H9 (cell line): ENCODE measurements at regions not wholly inside any gene's neighbourhood (a gene's known extent, or its start where the extent isn't known, plus 50 kb on each side); places are given as distances from the start of the nearest gene placed in this dataset.

Experiments used
- DNase-seq: peaks from one replicate; pipeline ENCODE4 v3.0.0-alpha.2; 2017
- H2AFZ ChIP-seq: one replicate; pipeline ENCODE4 v1.6.1; 2013; ENCODE audit warnings: mild to moderate bottlenecking, low read length, control low read depth, moderate library complexity
- H2AK5ac ChIP-seq: 2 replicates; pipeline ENCODE4 v1.6.1; 2013; ENCODE audit warnings: low read length, control low read depth, mixed read lengths; ENCODE audit not compliant: insufficient read length
- H2BK120ac ChIP-seq: one replicate; pipeline ENCODE4 v1.6.1; 2013; ENCODE audit warnings: low read depth, mild to moderate bottlenecking, low read length, control low read depth, inconsistent platforms; ENCODE audit not compliant: poor library complexity, severe bottlenecking
- H2BK12ac ChIP-seq: 2 replicates; pipeline ENCODE4 v1.6.1; 2013; ENCODE audit warnings: low read length, control low read depth, mixed read lengths, low read depth; ENCODE audit not compliant: insufficient read length
- H2BK15ac ChIP-seq: 2 replicates; pipeline ENCODE4 v1.6.1; 2013; ENCODE audit warnings: low read depth, low read length, control low read depth
- H2BK20ac ChIP-seq: one replicate; pipeline ENCODE4 v1.6.1; 2013; ENCODE audit warnings: low read depth, mild to moderate bottlenecking, low read length, control low read depth, inconsistent platforms; ENCODE audit not compliant: poor library complexity, severe bottlenecking
- H2BK5ac ChIP-seq: 2 replicates; pipeline ENCODE4 v1.6.1; 2013; ENCODE audit warnings: low read length, control low read depth, mixed read lengths; ENCODE audit not compliant: insufficient read length
- H3K14ac ChIP-seq: 2 replicates; pipeline ENCODE4 v1.6.1; 2013; ENCODE audit warnings: low read length, control low read depth; ENCODE audit not compliant: insufficient read depth
- H3K18ac ChIP-seq: 2 replicates; pipeline ENCODE4 v1.6.1; 2013; ENCODE audit warnings: low read depth, mild to moderate bottlenecking, mixed read lengths, low read length, control low read depth; ENCODE audit not compliant: insufficient read length
- H3K23ac ChIP-seq: 2 replicates; pipeline ENCODE4 v1.6.1; 2013; ENCODE audit warnings: low read length, control low read depth, mixed read lengths, low read depth; ENCODE audit not compliant: insufficient read length
- H3K23me2 ChIP-seq: 2 replicates; pipeline ENCODE4 v1.6.1; 2013; ENCODE audit warnings: low read depth, mild to moderate bottlenecking, mixed read lengths, low read length, control low read depth; ENCODE audit not compliant: insufficient read length, poor library complexity, severe bottlenecking
- H3K27ac ChIP-seq: 2 replicates; pipeline ENCODE4 v1.5.1; 2013; ENCODE audit warnings: low read length, control low read depth, mixed read lengths, low read depth; ENCODE audit not compliant: insufficient read length
- H3K27me3 ChIP-seq: 2 replicates; pipeline ENCODE4 v1.6.1; 2013; ENCODE audit warnings: low read length, control low read depth, inconsistent platforms; ENCODE audit not compliant: insufficient read depth
- H3K4ac ChIP-seq: 2 replicates; pipeline ENCODE4 v1.6.1; 2013; ENCODE audit warnings: low read depth, mild to moderate bottlenecking, control low read depth, inconsistent platforms, low read length, moderate library complexity
- H3K4me1 ChIP-seq: 2 replicates; pipeline ENCODE4 v1.6.1; 2013; ENCODE audit warnings: low read length, control low read depth, inconsistent platforms; ENCODE audit not compliant: insufficient read depth
- H3K4me2 ChIP-seq: 2 replicates; pipeline ENCODE4 v1.6.1; 2013; ENCODE audit warnings: low read length, control low read depth, mixed read lengths; ENCODE audit not compliant: insufficient read length, insufficient read depth
- H3K56ac ChIP-seq: 2 replicates; pipeline ENCODE4 v1.6.1; 2013; ENCODE audit warnings: low read depth, mild to moderate bottlenecking, mixed read lengths, low read length, control low read depth; ENCODE audit not compliant: insufficient read length
- H3K79me1 ChIP-seq: 2 replicates; pipeline ENCODE4 v1.6.1; 2013; ENCODE audit warnings: low read depth, mild to moderate bottlenecking, moderate library complexity, low read length, control low read depth, inconsistent platforms; ENCODE audit not compliant: insufficient read depth, poor library complexity, severe bottlenecking
- H3K79me2 ChIP-seq: 2 replicates; pipeline ENCODE4 v1.6.1; 2013; ENCODE audit warnings: low read length, control low read depth, inconsistent platforms; ENCODE audit not compliant: insufficient read depth
- H3K9ac ChIP-seq: 2 replicates; pipeline ENCODE4 v1.6.1; 2013; ENCODE audit warnings: low read length, control low read depth, mixed read lengths; ENCODE audit not compliant: insufficient read length; ENCODE audit errors: extremely low read depth
- H3K9me3 ChIP-seq: one replicate; pipeline ENCODE4 v1.6.1; 2013; ENCODE audit warnings: low read depth, low read length, inconsistent platforms; ENCODE audit not compliant: control insufficient read depth
- H3T11ph ChIP-seq: one replicate; pipeline ENCODE4 v1.6.1; 2013; ENCODE audit warnings: mild to moderate bottlenecking, low read length, control low read depth, inconsistent platforms
- H4K20me1 ChIP-seq: one replicate; pipeline ENCODE4 v1.6.1; 2013; ENCODE audit not compliant: control insufficient read depth, insufficient read length, insufficient read depth
- H4K5ac ChIP-seq: 2 replicates; pipeline ENCODE4 v1.6.1; 2013; ENCODE audit warnings: low read depth, mild to moderate bottlenecking, mixed read lengths, low read length, control low read depth; ENCODE audit not compliant: insufficient read length
- H4K8ac ChIP-seq: replicated peaks from 2 replicates; pipeline ENCODE4 v1.6.1; 2013; ENCODE audit warnings: low read length, control low read depth, mixed read lengths, low read depth; ENCODE audit not compliant: insufficient read length
- H4K91ac ChIP-seq: 2 replicates; pipeline ENCODE4 v1.6.1; 2013; ENCODE audit warnings: low read depth, mild to moderate bottlenecking, moderate library complexity, mixed read lengths, low read length, control low read depth; ENCODE audit not compliant: insufficient read length
- H3K27ac Mint-ChIP-seq, 3 experiments: 2 replicates in 2 of 3; 3 replicates in 1 of 3; pipeline ENCODE4 v1.8.0; 2020 to 2021; ENCODE audit warnings: mixed read lengths in 3 of 3, mild to moderate bottlenecking in 1 of 3, moderate library complexity in 1 of 3
- H3K27me3 Mint-ChIP-seq: 2 replicates; pipeline ENCODE4 v1.8.0; 2021; ENCODE audit warnings: low read depth, mild to moderate bottlenecking, moderate library complexity, mixed read lengths
- H3K36me3 Mint-ChIP-seq, 3 experiments: 2 replicates in 2 of 3; 3 replicates in 1 of 3; pipeline ENCODE4 v1.8.0; 2020 to 2021; ENCODE audit warnings: low read depth in 3 of 3, mixed read lengths in 3 of 3; ENCODE audit not compliant: insufficient read depth in 1 of 3
- H3K4me1 Mint-ChIP-seq, 2 experiments: 2 replicates each; pipeline ENCODE4 v1.8.0; 2020; ENCODE audit warnings: mixed read lengths in 2 of 2
- H3K4me3 Mint-ChIP-seq, 2 experiments: 2 replicates in 1 of 2; 3 replicates in 1 of 2; pipeline ENCODE4 v1.8.0; 2020 to 2021; ENCODE audit warnings: mild to moderate bottlenecking in 2 of 2, mixed read lengths in 2 of 2, moderate library complexity in 1 of 2
- H3K9me3 Mint-ChIP-seq, 2 experiments: 2 replicates in 1 of 2; 3 replicates in 1 of 2; pipeline ENCODE4 v1.8.0; 2020; ENCODE audit warnings: mild to moderate bottlenecking in 2 of 2, mixed read lengths in 2 of 2, moderate library complexity in 1 of 2
- WGBS: extraction: QIAGEN DNeasy Blood & Tissue Kit; methylation state at CpG from one replicate; pipeline ENCODE4 v1.1.7; 2013; ENCODE audit warnings: missing lambda C conversion rate, low lambda C conversion rate, mixed read lengths; ENCODE audit not compliant: insufficient read length; ENCODE audit errors: extremely low coverage; 5-methylcytosine and 5-hydroxymethylcytosine counted together
- TF ChIP-seq, protein P1 (sequence below): fragments of 200-600 bp; sonication (generic); conservative IDR thresholded peaks from 3 replicates; pipeline ENCODE4 v1.8.0; 2021; ENCODE audit warnings: antibody characterized with exemption, mild to moderate bottlenecking

DNA sequence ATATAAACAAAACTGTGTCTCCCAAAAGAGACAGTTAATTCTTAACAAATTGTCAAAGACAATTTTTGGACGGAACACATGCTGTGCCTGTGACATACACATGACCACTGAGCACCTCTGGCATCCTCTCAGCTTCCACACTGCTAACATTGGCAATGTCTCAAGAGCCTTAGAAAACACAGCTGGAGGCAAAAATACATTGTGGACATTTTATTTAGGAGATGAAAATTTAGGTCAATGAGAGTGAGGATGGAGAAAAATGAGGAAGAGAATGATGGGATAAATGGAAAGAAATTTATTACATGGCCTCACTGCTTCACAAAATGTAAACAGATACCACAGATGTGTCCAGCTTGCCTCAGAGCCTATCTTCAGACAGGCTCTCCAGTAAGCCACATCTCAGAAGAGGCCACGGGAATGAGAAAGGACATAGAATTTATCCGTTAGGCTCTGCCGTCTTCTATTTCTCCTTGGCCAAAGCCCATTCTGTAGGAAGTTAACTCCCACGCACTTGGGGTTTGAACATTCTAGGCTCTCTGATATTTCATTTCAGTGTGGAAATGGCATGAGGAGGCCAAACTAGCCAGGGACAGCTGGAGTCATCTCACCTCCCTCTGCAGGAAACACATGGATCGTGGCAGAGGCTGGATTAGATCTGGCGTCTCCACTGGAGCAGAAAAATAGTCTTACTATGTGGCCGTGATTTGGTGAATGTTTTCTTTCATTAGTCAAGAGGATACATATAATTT, 519.4 kb upstream of the DSEL start:
- Histone ChIP-seq H2BK5ac (no peak overlapping the region), H2BK12ac (no peak overlapping the region), H2AK5ac (no peak overlapping the region), H3K4me1 (no peaks in the 10 kb centered on the region), H3K9me3 (no peaks in the 10 kb centered on the region), H4K5ac (no peak overlapping the region), H3K27me3 (no peaks in the 10 kb centered on the region), H2BK20ac (no peak overlapping the region), H4K8ac (no peak overlapping the region), H3T11ph (no peak overlapping the region), H3K9ac (no peak overlapping the region), H2AFZ (no peak overlapping the region), H3K14ac (no peak overlapping the region), H2BK15ac (no peak overlapping the region), H3K23me2 (no peaks in the 10 kb centered on the region), H2BK120ac (no peak overlapping the region), H3K23ac (no peak overlapping the region), H3K56ac (no peak overlapping the region), H3K27ac (no peak overlapping the region), H4K91ac (no peak overlapping the region), H3K18ac (no peak overlapping the region), H3K4me2 (no peak overlapping the region), H3K4ac (no peak overlapping the region), H3K79me1 (no peaks in the 10 kb centered on the region), H3K79me2 (no peaks in the 10 kb centered on the region), H4K20me1 (no peaks in the 10 kb centered on the region)
- no peaks in the 10 kb centered on the region for H3K4me1 Mint-ChIP-seq
- no peaks in the 10 kb centered on the region for H3K36me3 Mint-ChIP-seq
- no peak overlapping the region for H3K4me3 Mint-ChIP-seq
- DNase-seq, result no peak
- no CpG with 5 or more reads among the region's 8 CpGs for WGBS
- TF ChIP-seq, protein P1, sequence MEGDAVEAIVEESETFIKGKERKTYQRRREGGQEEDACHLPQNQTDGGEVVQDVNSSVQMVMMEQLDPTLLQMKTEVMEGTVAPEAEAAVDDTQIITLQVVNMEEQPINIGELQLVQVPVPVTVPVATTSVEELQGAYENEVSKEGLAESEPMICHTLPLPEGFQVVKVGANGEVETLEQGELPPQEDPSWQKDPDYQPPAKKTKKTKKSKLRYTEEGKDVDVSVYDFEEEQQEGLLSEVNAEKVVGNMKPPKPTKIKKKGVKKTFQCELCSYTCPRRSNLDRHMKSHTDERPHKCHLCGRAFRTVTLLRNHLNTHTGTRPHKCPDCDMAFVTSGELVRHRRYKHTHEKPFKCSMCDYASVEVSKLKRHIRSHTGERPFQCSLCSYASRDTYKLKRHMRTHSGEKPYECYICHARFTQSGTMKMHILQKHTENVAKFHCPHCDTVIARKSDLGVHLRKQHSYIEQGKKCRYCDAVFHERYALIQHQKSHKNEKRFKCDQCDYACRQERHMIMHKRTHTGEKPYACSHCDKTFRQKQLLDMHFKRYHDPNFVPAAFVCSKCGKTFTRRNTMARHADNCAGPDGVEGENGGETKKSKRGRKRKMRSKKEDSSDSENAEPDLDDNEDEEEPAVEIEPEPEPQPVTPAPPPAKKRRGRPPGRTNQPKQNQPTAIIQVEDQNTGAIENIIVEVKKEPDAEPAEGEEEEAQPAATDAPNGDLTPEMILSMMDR, result no peak
- no peaks in the 10 kb centered on the region; the same call in 1 of the 2 replicates for H3K27me3 Mint-ChIP-seq
- H3K27ac Mint-ChIP-seq, result no peak overlapping the region
- H3K9me3 Mint-ChIP-seq, result no peaks in the 10 kb centered on the region
